Cardiac fibroblast (primary cell): ENCODE measurements at regions not wholly inside any gene's neighbourhood (a gene's known extent, or its start where the extent isn't known, plus 50 kb on each side); places are given as distances from the start of the nearest gene placed in this dataset.
"Not testable (repeated sequence)": the region's sequence is repeated elsewhere in the genome, so short reads cannot be mapped to it uniquely, and the experiment has no call there.

Experiments used
- DNase-seq, 2 donors: peaks; one replicate each; pipeline versions ENCODE4 v3.0.0 to v3.0.0-alpha.2; 2010; ENCODE audit warnings: low read depth in 2 of 2
- H3K4me3 ChIP-seq, 2 donors: replicated peaks in 1 of 2; 1 replicate in 1 of 2; 2 replicates in 1 of 2; pipeline ENCODE4 v1.5.1; 2011; ENCODE audit warnings: low read depth in 2 of 2, low read length in 2 of 2, mild to moderate bottlenecking in 2 of 2, moderate library complexity in 1 of 2
- CTCF ChIP-seq: IDR thresholded peaks from one replicate; pipeline ENCODE4 v1.5.1; 2011; ENCODE audit warnings: low read depth, mild to moderate bottlenecking, low read length, inconsistent platforms

- no peak overlapping the region for H3K4me3 ChIP-seq
- DNase-seq: no peak
- no peak for TF ChIP-seq CTCF
These were observed 92.4 kb upstream of the SYT13 start for GRCh38 chr11:45378516-45378915.

GRCh38 chr11:45374653-45375059 lies 88.5 kb upstream of the SYT13 start:
- peak in 1 of 2 donors; percentile 13 for DNase-seq
- H3K4me3 ChIP-seq: no peak overlapping the region
- TF ChIP-seq CTCF: no peak

- TF ChIP-seq CTCF: no peak
- H3K4me3 ChIP-seq: no peak overlapping the region
- DNase-seq: no peak
These were observed 88.0 kb upstream of the SYT13 start for GRCh38 chr11:45374130-45374529.

- H3K4me3 ChIP-seq: no peak overlapping the region
- TF ChIP-seq CTCF: no peak
- no peak for DNase-seq
These were observed 87.4 kb upstream of the SYT13 start for GRCh38 chr11:45373506-45374035.

- not testable (repeated sequence) for DNase-seq, H3K4me3 ChIP-seq
These were observed 86.3 kb upstream of the SYT13 start for GRCh38 chr11:45372414-45372813.

- peak; percentile 71 to 74 for DNase-seq
- H3K4me3 ChIP-seq: no peak overlapping the region
- peak; percentile 96 for TF ChIP-seq CTCF
These were observed 85.3 kb upstream of the SYT13 start for GRCh38 chr11:45371251-45372115.

GRCh38 chr11:45369313-45369712 lies 83.2 kb upstream of the SYT13 start:
- no peak overlapping the region for H3K4me3 ChIP-seq
- TF ChIP-seq CTCF: no peak
- no peak for DNase-seq
